NT2/D1 (cell line): ENCODE measurements at regions not wholly inside any gene's neighbourhood (a gene's known extent, or its start where the extent isn't known, plus 50 kb on each side); places are given as distances from the start of the nearest gene placed in this dataset.

Experiments used
- SUZ12 ChIP-seq: IDR thresholded peaks from 2 replicates; pipeline ENCODE4 v1.6.1; 2011; ENCODE audit not compliant: insufficient read length, insufficient read depth; ENCODE audit errors: extremely low read depth
- YY1 ChIP-seq: IDR thresholded peaks from 2 replicates; pipeline ENCODE4 v1.6.1; 2011; ENCODE audit not compliant: insufficient read length, insufficient read depth
- ZNF274 ChIP-seq: IDR thresholded peaks from 2 replicates; pipeline ENCODE4 v1.6.1; 2011; ENCODE audit warnings: mild to moderate bottlenecking, low read depth, low read length

DNA sequence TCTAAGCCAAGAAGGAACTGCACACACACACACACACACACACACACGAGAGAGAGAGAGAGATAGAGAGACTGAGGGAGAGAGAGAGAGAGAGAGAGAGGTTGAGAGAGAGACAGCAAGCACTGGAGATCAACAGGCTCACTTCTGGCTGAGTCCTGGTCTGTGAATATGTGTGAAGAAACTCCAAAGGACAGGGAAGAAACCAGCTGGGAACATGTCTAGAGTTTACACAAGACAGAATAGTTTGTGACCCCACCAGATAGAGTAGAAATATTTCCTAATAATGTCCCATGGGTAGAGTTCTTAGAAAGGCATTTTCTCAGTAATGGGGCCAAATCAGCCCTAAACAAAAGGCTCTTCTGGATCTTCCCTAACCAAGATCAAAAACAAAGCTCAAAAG, 155.5 kb upstream of the IGFBP3 start:
- TF ChIP-seq YY1 (no peak), ZNF274 (no peak), SUZ12 (no peak)
